SU-DHL-6 (cell line): ENCODE measurements at regions not wholly inside any gene's neighbourhood (a gene's known extent, or its start where the extent isn't known, plus 50 kb on each side); places are given as distances from the start of the nearest gene placed in this dataset.

Experiments used
- EZH2phosphoT487 ChIP-seq: fragments of 200-600 bp; sonication (generic), shearing (Covaris generic); conservative IDR thresholded peaks from 2 replicates; pipeline ENCODE4 v1.6.1; 2018; ENCODE audit warnings: mild to moderate bottlenecking, antibody characterized with exemption, low read length, moderate library complexity, mixed read lengths
- TF ChIP-seq, protein P1 (sequence below): fragments of 200-600 bp; sonication (generic); IDR thresholded peaks from one replicate; pipeline ENCODE4 v1.5.1; 2017; ENCODE audit warnings: antibody characterized with exemption, mild to moderate bottlenecking, low read length, moderate library complexity; ENCODE audit not compliant: insufficient read depth, poor library complexity, severe bottlenecking

DNA sequence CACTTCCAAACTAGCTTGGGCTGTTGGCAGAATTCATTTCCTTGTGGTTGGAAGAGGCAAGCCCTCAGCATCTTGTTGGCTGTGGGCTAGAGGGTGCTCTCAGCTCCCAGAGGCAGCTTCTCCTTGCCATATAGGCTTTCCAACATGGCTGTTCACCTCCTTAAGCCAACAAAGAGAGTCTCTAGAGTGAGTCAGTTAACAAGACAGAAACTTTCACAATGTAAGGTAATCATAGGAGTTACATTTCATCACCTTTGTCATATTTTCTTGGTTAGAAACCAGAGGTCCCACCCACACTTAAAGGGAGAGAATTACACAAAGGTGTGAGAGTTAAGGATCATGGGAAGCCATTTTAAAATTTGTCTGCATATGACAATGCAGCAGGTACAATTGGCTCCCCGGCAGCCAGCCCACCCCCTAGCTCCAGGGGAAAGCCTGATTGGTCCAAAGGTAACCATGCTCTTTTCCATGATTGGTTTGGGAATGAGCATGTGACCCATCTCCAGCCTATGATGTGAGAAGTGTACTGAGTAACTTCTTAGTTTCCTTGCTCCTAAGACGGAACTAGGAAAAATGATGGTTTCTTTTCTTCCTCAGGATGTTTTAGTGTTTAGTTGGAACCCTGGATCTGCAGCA, 109.8 kb upstream of the MSX2 start:
- TF ChIP-seq, protein P1, sequence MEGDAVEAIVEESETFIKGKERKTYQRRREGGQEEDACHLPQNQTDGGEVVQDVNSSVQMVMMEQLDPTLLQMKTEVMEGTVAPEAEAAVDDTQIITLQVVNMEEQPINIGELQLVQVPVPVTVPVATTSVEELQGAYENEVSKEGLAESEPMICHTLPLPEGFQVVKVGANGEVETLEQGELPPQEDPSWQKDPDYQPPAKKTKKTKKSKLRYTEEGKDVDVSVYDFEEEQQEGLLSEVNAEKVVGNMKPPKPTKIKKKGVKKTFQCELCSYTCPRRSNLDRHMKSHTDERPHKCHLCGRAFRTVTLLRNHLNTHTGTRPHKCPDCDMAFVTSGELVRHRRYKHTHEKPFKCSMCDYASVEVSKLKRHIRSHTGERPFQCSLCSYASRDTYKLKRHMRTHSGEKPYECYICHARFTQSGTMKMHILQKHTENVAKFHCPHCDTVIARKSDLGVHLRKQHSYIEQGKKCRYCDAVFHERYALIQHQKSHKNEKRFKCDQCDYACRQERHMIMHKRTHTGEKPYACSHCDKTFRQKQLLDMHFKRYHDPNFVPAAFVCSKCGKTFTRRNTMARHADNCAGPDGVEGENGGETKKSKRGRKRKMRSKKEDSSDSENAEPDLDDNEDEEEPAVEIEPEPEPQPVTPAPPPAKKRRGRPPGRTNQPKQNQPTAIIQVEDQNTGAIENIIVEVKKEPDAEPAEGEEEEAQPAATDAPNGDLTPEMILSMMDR, result no peak
- no peak for TF ChIP-seq EZH2phosphoT487
